D721Med (cell line): ENCODE measurements at regions not wholly inside any gene's neighbourhood (a gene's known extent, or its start where the extent isn't known, plus 50 kb on each side); places are given as distances from the start of the nearest gene placed in this dataset.
"Not testable (repeated sequence)": the region's sequence is repeated elsewhere in the genome, so short reads cannot be mapped to it uniquely, and the experiment has no call there.

ENCODE experiments used
- DNase-seq: peaks from one replicate; pipeline ENCODE4 v3.0.0; 2011; ENCODE audit warnings: low spot score; ENCODE audit not compliant: insufficient read length
- FAIRE-seq: peaks from 2 replicates; lab custom pipeline; 2011; peaks lifted over from hg19 to GRCh38; lab: Jason Lieb, UNC
- TF ChIP-seq, protein P1 (sequence below): IDR thresholded peaks from 2 replicates; pipeline ENCODE4 v1.5.1; 2012; ENCODE audit warnings: mild to moderate bottlenecking, control low read depth; ENCODE audit not compliant: insufficient read depth; ENCODE audit errors: missing control alignments

DNA sequence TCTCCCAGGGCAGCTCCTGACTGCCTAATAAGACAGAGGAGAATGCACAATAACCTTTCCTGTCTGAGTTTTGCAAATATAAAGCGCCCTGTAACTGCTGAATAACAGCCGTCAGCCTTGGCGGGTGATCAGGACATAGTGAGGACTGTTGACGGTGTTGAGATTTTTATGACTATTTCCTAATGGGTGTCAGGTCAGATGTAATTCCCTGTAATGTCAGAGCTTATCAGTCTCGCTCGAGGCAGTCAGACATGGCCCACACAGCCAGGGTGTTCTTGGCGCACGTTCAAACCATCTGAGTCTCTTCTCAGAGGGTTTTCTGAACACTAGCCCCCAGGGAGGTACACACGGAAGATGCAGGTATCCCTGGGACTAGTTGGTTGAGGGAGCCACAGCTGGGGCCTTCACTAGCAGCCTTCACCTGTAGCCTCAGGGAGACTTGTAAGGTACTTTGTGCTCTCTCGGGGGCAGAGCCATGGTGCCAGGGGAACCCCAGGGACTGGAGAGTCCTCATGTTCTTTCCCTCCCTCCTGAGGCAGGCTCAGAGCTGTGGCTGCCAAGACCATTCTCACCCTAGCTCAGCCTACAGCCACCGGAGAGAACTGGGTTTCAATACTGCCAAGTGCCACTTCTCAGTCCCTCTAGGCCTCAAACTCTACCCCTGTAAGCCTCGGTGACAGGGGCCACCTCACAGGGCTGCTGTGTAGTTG, 213.1 kb downstream of the UQCRFS1 start:
- DNase-seq (no peak), FAIRE-seq (no peak)
- TF ChIP-seq, protein P1, sequence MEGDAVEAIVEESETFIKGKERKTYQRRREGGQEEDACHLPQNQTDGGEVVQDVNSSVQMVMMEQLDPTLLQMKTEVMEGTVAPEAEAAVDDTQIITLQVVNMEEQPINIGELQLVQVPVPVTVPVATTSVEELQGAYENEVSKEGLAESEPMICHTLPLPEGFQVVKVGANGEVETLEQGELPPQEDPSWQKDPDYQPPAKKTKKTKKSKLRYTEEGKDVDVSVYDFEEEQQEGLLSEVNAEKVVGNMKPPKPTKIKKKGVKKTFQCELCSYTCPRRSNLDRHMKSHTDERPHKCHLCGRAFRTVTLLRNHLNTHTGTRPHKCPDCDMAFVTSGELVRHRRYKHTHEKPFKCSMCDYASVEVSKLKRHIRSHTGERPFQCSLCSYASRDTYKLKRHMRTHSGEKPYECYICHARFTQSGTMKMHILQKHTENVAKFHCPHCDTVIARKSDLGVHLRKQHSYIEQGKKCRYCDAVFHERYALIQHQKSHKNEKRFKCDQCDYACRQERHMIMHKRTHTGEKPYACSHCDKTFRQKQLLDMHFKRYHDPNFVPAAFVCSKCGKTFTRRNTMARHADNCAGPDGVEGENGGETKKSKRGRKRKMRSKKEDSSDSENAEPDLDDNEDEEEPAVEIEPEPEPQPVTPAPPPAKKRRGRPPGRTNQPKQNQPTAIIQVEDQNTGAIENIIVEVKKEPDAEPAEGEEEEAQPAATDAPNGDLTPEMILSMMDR = no peak

DNA sequence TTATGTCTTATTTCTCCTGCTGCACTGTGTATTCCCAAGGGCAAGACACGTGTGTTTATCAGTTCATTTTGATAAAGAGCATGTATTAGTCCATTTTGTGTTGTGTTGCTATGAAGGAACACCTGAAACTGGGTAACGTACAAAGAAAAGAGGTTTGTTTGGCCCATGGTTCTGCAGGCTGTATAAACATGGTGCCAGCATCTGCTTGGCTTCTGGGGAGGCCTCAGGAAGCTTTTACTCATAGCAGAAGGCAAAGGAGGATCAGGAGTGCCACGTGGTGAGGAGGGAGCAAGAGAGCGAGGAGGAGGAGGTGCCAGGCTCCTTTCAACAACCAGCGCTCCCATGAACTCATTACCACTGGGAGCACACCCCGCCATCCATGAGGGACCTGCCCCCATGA, 214.0 kb downstream of the UQCRFS1 start:
- TF ChIP-seq, protein P1 = no peak
- FAIRE-seq = no peak
- DNase-seq = no peak

DNA sequence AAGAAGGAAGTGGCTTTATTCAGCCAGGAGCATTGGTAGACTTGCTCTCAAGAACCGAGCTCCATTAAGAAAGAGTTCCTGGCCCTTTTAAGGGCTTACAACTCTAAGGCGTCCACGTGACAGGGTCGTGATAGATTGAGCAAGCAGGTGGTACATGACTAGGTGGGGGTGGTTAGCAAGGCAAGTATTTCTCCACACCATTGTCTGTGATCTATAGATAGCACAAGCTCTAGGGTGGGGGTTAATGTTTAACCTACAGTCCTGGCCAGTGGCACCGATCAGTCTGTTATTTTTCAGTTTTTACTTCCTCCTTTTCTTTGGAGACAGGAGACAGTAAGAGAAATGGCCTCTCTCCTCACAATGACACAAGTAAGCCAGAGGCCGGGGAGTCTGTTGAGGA, 215.1 kb downstream of the UQCRFS1 start:
- FAIRE-seq, DNase-seq: not testable (repeated sequence)

DNA sequence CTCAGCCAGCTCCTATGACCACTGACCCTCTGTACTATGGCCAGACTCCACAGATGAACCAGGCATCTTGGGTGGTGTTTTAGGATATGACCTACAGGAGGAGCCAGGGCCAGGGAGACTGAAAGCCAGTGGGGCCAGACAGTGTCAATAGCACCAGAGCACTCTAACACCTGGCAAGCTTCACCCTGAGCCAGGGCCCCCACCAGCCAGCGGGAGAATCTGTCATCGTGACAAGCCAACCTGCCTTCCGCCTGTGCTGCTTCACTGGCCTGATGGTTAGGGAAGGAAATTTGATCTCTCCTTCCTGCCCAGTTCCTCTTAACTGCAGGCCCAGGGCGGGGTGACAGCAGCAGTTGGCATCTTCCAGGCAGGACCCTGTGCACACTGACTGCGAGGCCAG, 222.4 kb downstream of the UQCRFS1 start:
- TF ChIP-seq, protein P1 = no peak

DNA sequence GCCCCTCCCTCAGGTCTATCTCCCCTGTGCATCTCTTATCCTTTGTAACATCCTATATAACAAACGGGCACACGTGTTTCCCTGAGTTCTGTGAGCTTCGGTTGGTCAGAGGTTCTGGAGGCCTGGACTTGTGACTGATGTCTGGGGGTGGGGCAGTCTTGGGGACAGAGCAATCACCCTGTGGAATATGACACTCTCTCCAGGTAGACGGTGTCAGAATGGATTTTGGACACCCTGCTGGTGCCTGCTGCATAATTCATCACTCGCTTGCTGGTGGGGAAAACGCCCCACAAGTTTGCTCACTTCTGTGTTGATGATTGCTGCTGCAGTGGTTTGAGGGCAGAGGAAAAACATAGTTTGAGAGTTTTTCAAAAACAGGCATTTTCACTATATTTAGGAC, 223.2 kb downstream of the UQCRFS1 start:
- DNase-seq (no peak), FAIRE-seq (no peak)
- TF ChIP-seq, protein P1 = no peak

More for the DNA sequence above, 222.4 kb downstream of the UQCRFS1 start:
- FAIRE-seq (no peak), DNase-seq (no peak)

DNA sequence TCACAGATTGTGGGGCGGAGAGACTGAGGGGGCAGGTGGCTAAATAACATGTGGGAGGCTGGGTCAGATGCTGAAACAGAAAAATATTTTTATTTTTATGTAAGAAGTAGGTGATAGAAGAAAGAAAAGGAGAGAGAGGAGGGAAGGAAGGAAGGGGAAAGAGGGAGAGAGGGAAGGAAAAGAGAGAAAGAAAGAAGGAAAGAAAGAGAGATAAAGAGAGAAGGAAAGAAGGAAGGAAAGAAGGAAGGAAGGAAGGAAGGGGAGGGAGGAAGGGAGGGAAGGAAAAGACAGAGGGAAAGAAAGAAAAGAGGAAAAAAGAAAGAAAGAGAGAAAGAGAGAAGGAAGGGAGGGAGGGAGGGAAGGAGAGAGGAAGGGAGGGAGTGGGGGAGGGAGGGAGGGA, 224.9 kb downstream of the UQCRFS1 start:
- DNase-seq = no peak
- no peak for FAIRE-seq
- TF ChIP-seq, protein P1 = no peak

DNA sequence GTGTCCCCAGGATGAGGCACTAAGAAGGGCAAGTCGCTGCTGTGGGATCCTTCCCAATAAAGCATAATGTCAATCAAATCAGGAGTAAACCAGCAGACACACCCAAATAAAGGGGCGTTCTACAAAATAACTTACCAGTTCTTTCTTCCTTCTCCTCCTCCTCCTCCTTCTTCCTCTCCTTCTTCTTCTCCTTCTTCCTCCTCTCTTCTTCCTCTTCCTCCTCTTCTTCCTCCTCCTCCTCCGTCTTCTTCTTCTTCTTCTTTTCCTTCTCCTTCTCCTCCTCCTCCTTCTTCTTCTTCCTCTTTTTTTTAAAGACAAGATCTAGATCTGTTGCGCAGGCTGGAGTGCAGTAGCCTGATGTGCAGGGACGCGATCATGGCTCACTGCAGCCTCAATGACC, 225.8 kb downstream of the UQCRFS1 start:
- TF ChIP-seq, protein P1 = no peak
- DNase-seq = no peak
- FAIRE-seq = no peak
